ENCODE measurements at regions not wholly inside any gene's neighbourhood (a gene's known extent, or its start where the extent isn't known, plus 50 kb on each side); places are given as distances from the start of the nearest gene placed in this dataset.

DNA sequence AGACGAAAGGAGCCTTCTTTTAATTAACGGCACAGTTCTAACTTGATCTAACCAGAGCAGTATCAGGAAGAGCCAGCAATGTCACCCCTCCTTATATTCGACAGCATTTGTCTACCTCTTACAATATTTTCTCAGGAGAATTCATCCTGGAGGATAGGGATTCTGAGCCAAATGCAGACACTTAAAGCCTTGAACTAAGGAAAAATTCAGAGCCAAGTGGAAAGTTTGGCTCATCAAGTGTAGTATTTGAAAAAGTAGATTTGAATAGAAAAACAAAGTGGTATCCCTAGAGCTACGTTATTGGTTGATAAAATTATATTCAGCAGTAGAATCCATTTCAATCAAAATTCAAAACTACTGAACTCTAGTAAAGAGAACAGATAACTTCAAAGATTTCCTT lies 732.0 kb upstream of the ADGRL2 start:
- TF ChIP-seq, protein P1, sequence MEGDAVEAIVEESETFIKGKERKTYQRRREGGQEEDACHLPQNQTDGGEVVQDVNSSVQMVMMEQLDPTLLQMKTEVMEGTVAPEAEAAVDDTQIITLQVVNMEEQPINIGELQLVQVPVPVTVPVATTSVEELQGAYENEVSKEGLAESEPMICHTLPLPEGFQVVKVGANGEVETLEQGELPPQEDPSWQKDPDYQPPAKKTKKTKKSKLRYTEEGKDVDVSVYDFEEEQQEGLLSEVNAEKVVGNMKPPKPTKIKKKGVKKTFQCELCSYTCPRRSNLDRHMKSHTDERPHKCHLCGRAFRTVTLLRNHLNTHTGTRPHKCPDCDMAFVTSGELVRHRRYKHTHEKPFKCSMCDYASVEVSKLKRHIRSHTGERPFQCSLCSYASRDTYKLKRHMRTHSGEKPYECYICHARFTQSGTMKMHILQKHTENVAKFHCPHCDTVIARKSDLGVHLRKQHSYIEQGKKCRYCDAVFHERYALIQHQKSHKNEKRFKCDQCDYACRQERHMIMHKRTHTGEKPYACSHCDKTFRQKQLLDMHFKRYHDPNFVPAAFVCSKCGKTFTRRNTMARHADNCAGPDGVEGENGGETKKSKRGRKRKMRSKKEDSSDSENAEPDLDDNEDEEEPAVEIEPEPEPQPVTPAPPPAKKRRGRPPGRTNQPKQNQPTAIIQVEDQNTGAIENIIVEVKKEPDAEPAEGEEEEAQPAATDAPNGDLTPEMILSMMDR (IDR thresholded peaks at IDR 0.05): no peak
- TF ChIP-seq POLR2A (IDR thresholded peaks at IDR 0.05): no peak
